ENCODE measurements at regions not wholly inside any gene's neighbourhood (a gene's known extent, or its start where the extent isn't known, plus 50 kb on each side); places are given as distances from the start of the nearest gene placed in this dataset.

DNA sequence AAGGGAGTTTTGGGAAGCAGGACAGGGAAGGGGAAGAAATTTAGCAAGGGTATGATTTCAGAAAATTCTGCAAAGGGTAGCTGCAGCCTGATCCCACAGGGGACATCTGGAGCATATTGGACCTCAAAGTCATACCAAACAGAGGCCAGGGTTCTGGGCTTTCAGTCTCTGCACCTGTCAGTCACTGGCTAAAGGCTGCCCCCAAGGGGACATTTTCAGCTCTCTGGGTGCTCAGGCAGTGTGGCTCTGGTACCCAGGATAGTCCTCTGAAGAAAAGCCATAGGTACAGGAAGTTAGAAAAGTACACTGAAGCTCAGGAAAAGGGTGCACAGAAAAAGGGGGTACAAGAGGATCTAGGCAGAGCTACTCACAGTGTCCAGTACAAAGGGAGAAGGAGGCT is 149.2 kb downstream of the INSIG2 start:
- TF ChIP-seq, protein P1, sequence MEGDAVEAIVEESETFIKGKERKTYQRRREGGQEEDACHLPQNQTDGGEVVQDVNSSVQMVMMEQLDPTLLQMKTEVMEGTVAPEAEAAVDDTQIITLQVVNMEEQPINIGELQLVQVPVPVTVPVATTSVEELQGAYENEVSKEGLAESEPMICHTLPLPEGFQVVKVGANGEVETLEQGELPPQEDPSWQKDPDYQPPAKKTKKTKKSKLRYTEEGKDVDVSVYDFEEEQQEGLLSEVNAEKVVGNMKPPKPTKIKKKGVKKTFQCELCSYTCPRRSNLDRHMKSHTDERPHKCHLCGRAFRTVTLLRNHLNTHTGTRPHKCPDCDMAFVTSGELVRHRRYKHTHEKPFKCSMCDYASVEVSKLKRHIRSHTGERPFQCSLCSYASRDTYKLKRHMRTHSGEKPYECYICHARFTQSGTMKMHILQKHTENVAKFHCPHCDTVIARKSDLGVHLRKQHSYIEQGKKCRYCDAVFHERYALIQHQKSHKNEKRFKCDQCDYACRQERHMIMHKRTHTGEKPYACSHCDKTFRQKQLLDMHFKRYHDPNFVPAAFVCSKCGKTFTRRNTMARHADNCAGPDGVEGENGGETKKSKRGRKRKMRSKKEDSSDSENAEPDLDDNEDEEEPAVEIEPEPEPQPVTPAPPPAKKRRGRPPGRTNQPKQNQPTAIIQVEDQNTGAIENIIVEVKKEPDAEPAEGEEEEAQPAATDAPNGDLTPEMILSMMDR (IDR thresholded peaks at IDR 0.05; ENCODE audit: low read depth, low read length, missing control alignments), result no peak
- H3K4me3 ChIP-seq (replicated peaks; ENCODE audit: low read depth, low read length), result no peak overlapping the region
- no peak for DNase-seq (ENCODE audit: extremely low read depth, low read depth)

GRCh38 chr2:118232796-118233195 is 144.5 kb downstream of the INSIG2 start:
- no peak for DNase-seq (ENCODE audit: extremely low read depth, low read depth)
- no peak overlapping the region for H3K4me3 ChIP-seq (replicated peaks; ENCODE audit: low read depth, low read length)
- TF ChIP-seq, protein P1 (IDR thresholded peaks at IDR 0.05; ENCODE audit: low read depth, low read length, missing control alignments), result no peak

DNA sequence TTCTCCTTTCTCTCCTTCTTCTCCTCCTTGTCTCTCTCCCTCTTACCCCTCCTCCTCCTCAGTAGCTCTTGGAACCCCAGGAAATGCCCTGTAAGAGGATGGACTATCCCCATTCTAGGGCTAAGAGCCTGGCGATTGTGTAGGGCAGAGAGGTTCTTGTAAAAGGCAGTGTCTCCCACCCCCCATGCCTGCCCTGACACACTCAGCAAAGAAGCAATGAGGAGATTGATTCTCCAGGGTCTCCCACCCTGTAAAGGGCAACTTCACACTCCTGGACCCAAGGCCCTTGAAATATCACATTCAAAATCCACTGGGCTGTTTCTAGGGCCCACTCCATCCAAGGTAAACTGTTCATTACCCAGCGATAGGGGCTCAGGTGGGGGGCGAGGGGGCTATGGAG is 144.1 kb downstream of the INSIG2 start:
- TF ChIP-seq, protein P1 (IDR thresholded peaks at IDR 0.05; ENCODE audit: low read depth, low read length, missing control alignments), result no peak
- no peak overlapping the region for H3K4me3 ChIP-seq (replicated peaks; ENCODE audit: low read depth, low read length)
- DNase-seq (ENCODE audit: extremely low read depth, low read depth), result no peak

DNA sequence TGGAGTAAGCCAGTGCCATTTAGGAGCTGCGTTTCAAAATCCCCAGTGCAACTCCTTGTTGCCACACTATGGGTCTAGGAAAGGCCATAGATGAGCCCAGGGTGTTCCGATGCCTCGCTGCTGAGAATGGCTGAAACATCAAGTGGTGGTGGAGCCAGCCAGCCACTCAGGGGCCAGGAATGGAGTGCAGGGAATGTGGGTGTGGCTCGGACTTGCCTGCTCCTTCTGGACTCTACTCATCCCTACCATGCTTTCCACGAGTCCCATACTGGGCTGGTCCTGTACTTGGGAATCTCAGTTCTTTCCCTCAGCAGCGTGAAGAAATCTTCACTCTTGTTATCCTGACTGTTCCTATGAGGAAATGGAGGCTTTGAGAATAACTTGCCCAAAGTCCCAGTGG is 143.5 kb downstream of the INSIG2 start:
- TF ChIP-seq, protein P1 (IDR thresholded peaks at IDR 0.05; ENCODE audit: low read depth, low read length, missing control alignments), result no peak
- no peak for DNase-seq (ENCODE audit: extremely low read depth, low read depth)

GRCh38 chr2:118227698-118228508 is 139.6 kb downstream of the INSIG2 start:
- no peak for DNase-seq (ENCODE audit: extremely low read depth, low read depth)
- TF ChIP-seq, protein P1 (IDR thresholded peaks at IDR 0.05; ENCODE audit: low read depth, low read length, missing control alignments), result no peak

More for the DNA sequence above, 143.5 kb downstream of the INSIG2 start:
- no peak overlapping the region for H3K4me3 ChIP-seq (replicated peaks; ENCODE audit: low read depth, low read length)

GRCh38 chr2:118225666-118226065 is 137.4 kb downstream of the INSIG2 start:
- DNase-seq (ENCODE audit: extremely low read depth, low read depth), result no peak
- H3K4me3 ChIP-seq (replicated peaks; ENCODE audit: low read depth, low read length), result no peak overlapping the region
- TF ChIP-seq, protein P1 (IDR thresholded peaks at IDR 0.05; ENCODE audit: low read depth, low read length, missing control alignments), result no peak

More at GRCh38 chr2:118227698-118228508, 139.6 kb downstream of the INSIG2 start:
- H3K4me3 ChIP-seq (replicated peaks; ENCODE audit: low read depth, low read length), result no peak overlapping the region
